A549 (cell line): ENCODE measurements at regions not wholly inside any gene's neighbourhood (a gene's known extent, or its start where the extent isn't known, plus 50 kb on each side); places are given as distances from the start of the nearest gene placed in this dataset.

ENCODE experiments used
- POLR2A ChIP-seq: IDR thresholded peaks from 2 replicates; pipeline ENCODE4 v1.6.1; 2012; ENCODE audit warnings: mild to moderate bottlenecking, low read length
- RAD21 ChIP-seq, 2 experiments: fragments of >200 bp in 1 of 2; sonication (Bioruptor Twin) in 1 of 2; formaldehyde crosslinking in 1 of 2; IDR thresholded peaks in 1 of 2; conservative IDR thresholded peaks in 1 of 2; 2 replicates in 1 of 2; 3 replicates in 1 of 2; pipeline ENCODE4 v1.6.1; 2012 to 2018; ENCODE audit warnings: inconsistent platforms in 1 of 2
- REST ChIP-seq: fragments of 200-600 bp; sonication (generic); IDR thresholded peaks from 2 replicates; pipeline ENCODE4 v1.6.1; 2016; ENCODE audit warnings: antibody characterized with exemption, mild to moderate bottlenecking, moderate library complexity
- TF ChIP-seq, protein P1 (sequence below): fragments of >200 bp; sonication (Bioruptor Twin); formaldehyde crosslinking; IDR thresholded peaks from 3 replicates; pipeline ENCODE4 v1.5.1; 2016

- TF ChIP-seq, protein P1, sequence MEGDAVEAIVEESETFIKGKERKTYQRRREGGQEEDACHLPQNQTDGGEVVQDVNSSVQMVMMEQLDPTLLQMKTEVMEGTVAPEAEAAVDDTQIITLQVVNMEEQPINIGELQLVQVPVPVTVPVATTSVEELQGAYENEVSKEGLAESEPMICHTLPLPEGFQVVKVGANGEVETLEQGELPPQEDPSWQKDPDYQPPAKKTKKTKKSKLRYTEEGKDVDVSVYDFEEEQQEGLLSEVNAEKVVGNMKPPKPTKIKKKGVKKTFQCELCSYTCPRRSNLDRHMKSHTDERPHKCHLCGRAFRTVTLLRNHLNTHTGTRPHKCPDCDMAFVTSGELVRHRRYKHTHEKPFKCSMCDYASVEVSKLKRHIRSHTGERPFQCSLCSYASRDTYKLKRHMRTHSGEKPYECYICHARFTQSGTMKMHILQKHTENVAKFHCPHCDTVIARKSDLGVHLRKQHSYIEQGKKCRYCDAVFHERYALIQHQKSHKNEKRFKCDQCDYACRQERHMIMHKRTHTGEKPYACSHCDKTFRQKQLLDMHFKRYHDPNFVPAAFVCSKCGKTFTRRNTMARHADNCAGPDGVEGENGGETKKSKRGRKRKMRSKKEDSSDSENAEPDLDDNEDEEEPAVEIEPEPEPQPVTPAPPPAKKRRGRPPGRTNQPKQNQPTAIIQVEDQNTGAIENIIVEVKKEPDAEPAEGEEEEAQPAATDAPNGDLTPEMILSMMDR: no peak
- TF ChIP-seq REST: no peak
- no peak for TF ChIP-seq RAD21 (conservative IDR thresholded peaks at IDR 0.05 in 1 of 2, IDR thresholded peaks at IDR 0.05 in 1 of 2)
- no peak for TF ChIP-seq POLR2A
Observed at GRCh38 chr20:39736434-39737327, 774.5 kb downstream of the DHX35 start.
